ENCODE measurements at regions not wholly inside any gene's neighbourhood (a gene's known extent, or its start where the extent isn't known, plus 50 kb on each side); places are given as distances from the start of the nearest gene placed in this dataset.
"Not testable (repeated sequence)": the region's sequence is repeated elsewhere in the genome, so short reads cannot be mapped to it uniquely, and the experiment has no call there.

GRCh38 chr2:118415186-118415585, 326.9 kb downstream of the INSIG2 start:
- not testable (repeated sequence) for DNase-seq

GRCh38 chr2:118403658-118404451, 315.6 kb downstream of the INSIG2 start:
- no peak for DNase-seq

GRCh38 chr2:118388771-118389170, 300.5 kb downstream of the INSIG2 start:
- no peak for DNase-seq

- DNase-seq = no peak
Measured at GRCh38 chr2:118387509-118387908, 299.2 kb downstream of the INSIG2 start.

GRCh38 chr2:118386641-118387302, 298.5 kb downstream of the INSIG2 start:
- DNase-seq = no peak

- DNase-seq = no peak
Measured at GRCh38 chr2:118380915-118381653, 292.8 kb downstream of the INSIG2 start.

GRCh38 chr2:118375907-118376485, 287.7 kb downstream of the INSIG2 start:
- DNase-seq = no peak

- no peak for DNase-seq
Measured at GRCh38 chr2:118374974-118375755, 286.9 kb downstream of the INSIG2 start.

GRCh38 chr2:118372886-118373830, 284.9 kb downstream of the INSIG2 start:
- DNase-seq = no peak

- peak in 3 of 56 donors; percentile 3 to 9 (median 3) for DNase-seq
Measured at GRCh38 chr2:118371515-118371914, 283.2 kb downstream of the INSIG2 start.

GRCh38 chr2:118369521-118369920, 281.2 kb downstream of the INSIG2 start:
- DNase-seq = not testable (repeated sequence)

GRCh38 chr2:118363604-118364003, 275.3 kb downstream of the INSIG2 start:
- DNase-seq = no peak

- no peak for DNase-seq
Measured at GRCh38 chr2:118356051-118356450, 267.8 kb downstream of the INSIG2 start.

- DNase-seq = no peak
Measured at GRCh38 chr2:118351796-118352195, 263.5 kb downstream of the INSIG2 start.

- DNase-seq = no peak
Measured at GRCh38 chr2:118350621-118351020, 262.4 kb downstream of the INSIG2 start.

- DNase-seq = no peak
Measured at GRCh38 chr2:118349365-118349764, 261.1 kb downstream of the INSIG2 start.

GRCh38 chr2:118348380-118349034, 260.2 kb downstream of the INSIG2 start:
- DNase-seq = no peak

GRCh38 chr2:118345465-118345864, 257.2 kb downstream of the INSIG2 start:
- no peak for DNase-seq

GRCh38 chr2:118340103-118340502, 251.8 kb downstream of the INSIG2 start:
- DNase-seq = no peak
